Thyroid gland (tissue), 4 donors: ENCODE measurements at regions not wholly inside any gene's neighbourhood (a gene's known extent, or its start where the extent isn't known, plus 50 kb on each side); places are given as distances from the start of the nearest gene placed in this dataset.
"Not testable (repeated sequence)": the region's sequence is repeated elsewhere in the genome, so short reads cannot be mapped to it uniquely, and the experiment has no call there.

Source experiments
- DNase-seq, 2 donors: peaks; one replicate each; pipeline ENCODE4 v3.0.0-alpha.2; 2019
- H3K27ac ChIP-seq, 3 donors: fragments of 200-600 bp; sonication (generic); 1 replicate in 2 of 3; 2 replicates in 1 of 3; pipeline ENCODE4 v1.5.1; 2016 to 2019; ENCODE audit warnings: mild to moderate bottlenecking in 1 of 3, moderate library complexity in 1 of 3
- H3K27me3 ChIP-seq: fragments of 200-600 bp; sonication (generic); one replicate; pipeline ENCODE4 v1.5.1; 2019
- H3K36me3 ChIP-seq, 2 donors: fragments of 200-600 bp; sonication (generic); one replicate each; pipeline ENCODE4 v1.5.1; 2016 to 2019
- H3K4me1 ChIP-seq, 2 donors: fragments of 200-600 bp; sonication (generic); one replicate each; pipeline ENCODE4 v1.5.1; 2017 to 2019
- H3K4me3 ChIP-seq, 3 donors: fragments of 200-600 bp; sonication (generic); replicated peaks in 1 of 3; 1 replicate in 2 of 3; 2 replicates in 1 of 3; pipeline ENCODE4 v1.5.1; 2016; ENCODE audit warnings: mild to moderate bottlenecking in 1 of 3
- H3K9me3 ChIP-seq: fragments of 200-600 bp; sonication (generic); one replicate; pipeline ENCODE4 v1.5.1; 2017
- POLR2A ChIP-seq, 2 donors: fragments of 450-650 bp; IDR thresholded peaks; one replicate each; pipeline ENCODE4 v1.6.1; 2017; ENCODE audit warnings: antibody characterized with exemption in 2 of 2, mild to moderate bottlenecking in 2 of 2, moderate library complexity in 1 of 2
- WGBS, 2 donors: methylation state at CpG; one replicate each; pipeline ENCODE4 v1.1.5; 2017; 5-methylcytosine and 5-hydroxymethylcytosine counted together
- intact Hi-C: fragments of 100-400 bp; cut with DNase I; formaldehyde crosslinking; loops from one replicate; pipeline ENCODE4 v1.15.1; 2023
- TF ChIP-seq, protein P1 (sequence below), 6 experiments: fragments of 200-600 bp in 3 of 6; fragments of 450-650 bp in 3 of 6; sonication (generic) in 3 of 6; IDR thresholded peaks; one replicate each; pipeline ENCODE4 v1.5.1; 2016 to 2019; ENCODE audit warnings: antibody characterized with exemption in 6 of 6, mild to moderate bottlenecking in 2 of 6, inconsistent platforms in 1 of 6, moderate library complexity in 1 of 6

DNA sequence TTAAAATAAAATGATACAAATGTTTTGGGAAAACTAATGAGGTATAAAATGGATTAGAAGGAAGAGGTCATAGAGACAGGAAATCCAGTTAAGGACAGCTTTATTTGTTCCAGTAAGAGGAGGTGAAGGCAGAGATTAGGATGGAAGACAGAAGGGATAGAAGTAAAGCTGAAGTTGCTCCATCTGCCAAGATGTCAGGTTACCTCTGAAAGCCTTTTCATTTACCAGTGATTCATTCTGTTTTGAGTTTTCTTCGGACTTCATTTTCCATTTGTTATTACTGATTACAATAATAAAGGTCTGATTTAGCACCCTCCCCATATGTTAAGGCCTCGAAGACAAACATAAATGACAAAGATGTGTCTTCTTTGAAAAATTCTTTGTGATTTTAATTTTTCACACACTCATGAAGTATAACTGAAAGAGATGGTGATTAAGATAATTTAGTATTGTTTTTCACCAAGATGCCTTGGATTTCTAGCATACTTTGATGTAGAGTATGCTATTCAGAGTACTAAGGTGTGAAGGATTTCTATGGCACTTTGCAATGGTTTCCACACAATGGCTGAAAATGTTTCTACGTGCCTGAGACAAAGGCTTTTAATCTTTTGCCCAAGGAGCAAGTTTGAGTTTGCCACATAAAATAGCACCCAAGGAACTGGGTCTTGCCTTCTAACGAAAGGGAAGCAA, 75.4 kb upstream of the PLAAT1 start:
- H3K9me3 ChIP-seq = no peaks in the 10 kb centered on the region
- no peaks in the 10 kb centered on the region for H3K4me1 ChIP-seq
- intact Hi-C loops = no loop called here
- H3K27ac ChIP-seq = no peak overlapping the region
- no peak for TF ChIP-seq POLR2A (IDR thresholded peaks at IDR 0.05)
- TF ChIP-seq, protein P1, sequence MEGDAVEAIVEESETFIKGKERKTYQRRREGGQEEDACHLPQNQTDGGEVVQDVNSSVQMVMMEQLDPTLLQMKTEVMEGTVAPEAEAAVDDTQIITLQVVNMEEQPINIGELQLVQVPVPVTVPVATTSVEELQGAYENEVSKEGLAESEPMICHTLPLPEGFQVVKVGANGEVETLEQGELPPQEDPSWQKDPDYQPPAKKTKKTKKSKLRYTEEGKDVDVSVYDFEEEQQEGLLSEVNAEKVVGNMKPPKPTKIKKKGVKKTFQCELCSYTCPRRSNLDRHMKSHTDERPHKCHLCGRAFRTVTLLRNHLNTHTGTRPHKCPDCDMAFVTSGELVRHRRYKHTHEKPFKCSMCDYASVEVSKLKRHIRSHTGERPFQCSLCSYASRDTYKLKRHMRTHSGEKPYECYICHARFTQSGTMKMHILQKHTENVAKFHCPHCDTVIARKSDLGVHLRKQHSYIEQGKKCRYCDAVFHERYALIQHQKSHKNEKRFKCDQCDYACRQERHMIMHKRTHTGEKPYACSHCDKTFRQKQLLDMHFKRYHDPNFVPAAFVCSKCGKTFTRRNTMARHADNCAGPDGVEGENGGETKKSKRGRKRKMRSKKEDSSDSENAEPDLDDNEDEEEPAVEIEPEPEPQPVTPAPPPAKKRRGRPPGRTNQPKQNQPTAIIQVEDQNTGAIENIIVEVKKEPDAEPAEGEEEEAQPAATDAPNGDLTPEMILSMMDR (IDR thresholded peaks at IDR 0.05) = no peak
- WGBS, 2 donors = 78% methylated on average over 4 of the region's 4 CpGs; no CpG with 5 or more reads in 1 of the 2 donors
- no peaks in the 10 kb centered on the region for H3K27me3 ChIP-seq
- H3K36me3 ChIP-seq = no peaks in the 10 kb centered on the region
- H3K4me3 ChIP-seq = no peak overlapping the region
- no peak for DNase-seq

DNA sequence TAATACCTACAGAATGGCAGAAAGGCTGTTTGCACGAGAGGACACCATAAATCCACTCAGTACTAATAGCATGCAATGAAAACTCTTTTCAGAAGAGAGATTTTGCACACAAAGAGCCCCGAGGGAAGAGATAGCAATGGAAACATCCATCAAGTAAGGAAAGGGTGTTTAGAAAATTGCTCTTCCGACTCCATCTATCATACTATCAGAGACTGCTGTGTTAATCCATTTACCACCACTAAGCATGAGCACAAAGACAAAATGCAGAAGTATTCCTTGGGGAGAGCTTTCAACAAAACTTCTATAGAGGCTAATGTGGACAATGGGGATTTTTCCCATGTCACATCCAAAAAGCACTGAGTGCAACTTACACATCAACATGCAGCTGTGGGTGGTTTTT, 72.1 kb upstream of the PLAAT1 start:
- no peak for DNase-seq
- 45 to 56% methylated on average over 3 of the region's 3 CpGs for WGBS, 2 donors

DNA sequence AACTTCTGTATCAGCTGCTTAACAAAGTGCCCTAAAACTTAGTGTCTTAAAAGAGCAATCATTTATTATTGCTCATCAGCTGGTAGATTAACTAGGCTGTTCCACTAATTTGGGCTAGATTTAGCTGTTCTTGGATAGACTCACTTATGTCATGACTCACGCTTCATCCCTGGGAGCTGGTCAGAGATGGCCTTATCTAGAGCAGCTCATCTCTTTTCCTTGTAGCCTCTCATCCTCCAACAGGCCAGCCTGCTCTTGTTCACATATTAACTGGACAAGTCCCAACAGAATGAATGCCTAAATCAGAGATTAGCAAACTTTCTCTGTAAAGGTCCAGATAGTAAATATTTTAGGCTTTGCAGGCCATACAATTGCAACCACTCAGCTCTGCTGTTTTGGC, 66.9 kb upstream of the PLAAT1 start:
- DNase-seq = no peak
- 87 to 88% methylated on average over 1 of the region's 1 CpG for WGBS, 2 donors
- Histone ChIP-seq H3K4me3 (no peak overlapping the region), H3K9me3 (no peaks in the 10 kb centered on the region), H3K27ac (no peak overlapping the region), H3K36me3 (no peaks in the 10 kb centered on the region), H3K27me3 (no peaks in the 10 kb centered on the region), H3K4me1 (no peaks in the 10 kb centered on the region)
- TF ChIP-seq, protein P1 (IDR thresholded peaks at IDR 0.05) = no peak
- no peak for TF ChIP-seq POLR2A (IDR thresholded peaks at IDR 0.05)
- intact Hi-C loops = no loop called here

More for the DNA sequence above, 72.1 kb upstream of the PLAAT1 start:
- Histone ChIP-seq H3K4me3 (no peak overlapping the region), H3K9me3 (no peaks in the 10 kb centered on the region), H3K4me1 (no peaks in the 10 kb centered on the region), H3K27ac (no peak overlapping the region), H3K36me3 (no peaks in the 10 kb centered on the region), H3K27me3 (no peaks in the 10 kb centered on the region)
- TF ChIP-seq, protein P1 (IDR thresholded peaks at IDR 0.05) = no peak
- no peak for TF ChIP-seq POLR2A (IDR thresholded peaks at IDR 0.05)
- intact Hi-C loops = no loop called here

DNA sequence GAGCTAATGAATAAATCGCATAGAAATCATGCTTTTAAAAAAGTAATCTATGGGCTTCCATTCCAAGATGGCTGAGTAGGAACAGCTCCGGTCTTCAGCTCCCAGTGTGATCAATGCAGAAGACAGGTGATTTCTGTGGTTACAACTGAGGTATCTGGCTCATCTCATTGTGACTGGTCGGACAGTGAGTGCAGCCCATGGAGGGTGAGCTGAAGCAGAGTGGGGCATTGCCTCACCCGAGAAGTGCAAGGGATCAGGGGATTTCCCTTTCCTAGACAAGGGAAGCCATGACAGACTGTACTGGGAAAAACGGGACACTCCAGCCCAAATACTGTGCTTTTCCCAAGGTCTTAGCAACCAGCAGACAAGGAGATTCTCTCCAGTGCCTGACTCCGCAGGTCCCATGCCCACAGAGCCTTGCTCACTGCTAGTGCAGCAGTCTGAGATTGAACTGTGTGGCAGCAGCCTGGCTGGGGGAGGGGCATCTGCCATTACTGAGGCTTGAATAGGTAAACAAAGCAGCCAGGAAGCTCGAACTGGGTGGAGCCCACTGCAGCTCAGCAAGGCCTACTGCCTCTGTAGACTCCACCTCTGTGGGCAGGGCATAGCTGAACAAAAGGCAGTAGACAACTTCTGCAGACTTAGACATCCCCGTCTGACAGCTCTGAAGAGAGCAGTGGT, 61.5 kb upstream of the PLAAT1 start:
- H3K36me3 ChIP-seq, intact Hi-C loops, H3K27me3 ChIP-seq, H3K27ac ChIP-seq, H3K9me3 ChIP-seq, H3K4me3 ChIP-seq, H3K4me1 ChIP-seq, DNase-seq: not testable (repeated sequence)
- WGBS, 2 donors = 88 to 89% methylated on average over 8 of the region's 8 CpGs

DNA sequence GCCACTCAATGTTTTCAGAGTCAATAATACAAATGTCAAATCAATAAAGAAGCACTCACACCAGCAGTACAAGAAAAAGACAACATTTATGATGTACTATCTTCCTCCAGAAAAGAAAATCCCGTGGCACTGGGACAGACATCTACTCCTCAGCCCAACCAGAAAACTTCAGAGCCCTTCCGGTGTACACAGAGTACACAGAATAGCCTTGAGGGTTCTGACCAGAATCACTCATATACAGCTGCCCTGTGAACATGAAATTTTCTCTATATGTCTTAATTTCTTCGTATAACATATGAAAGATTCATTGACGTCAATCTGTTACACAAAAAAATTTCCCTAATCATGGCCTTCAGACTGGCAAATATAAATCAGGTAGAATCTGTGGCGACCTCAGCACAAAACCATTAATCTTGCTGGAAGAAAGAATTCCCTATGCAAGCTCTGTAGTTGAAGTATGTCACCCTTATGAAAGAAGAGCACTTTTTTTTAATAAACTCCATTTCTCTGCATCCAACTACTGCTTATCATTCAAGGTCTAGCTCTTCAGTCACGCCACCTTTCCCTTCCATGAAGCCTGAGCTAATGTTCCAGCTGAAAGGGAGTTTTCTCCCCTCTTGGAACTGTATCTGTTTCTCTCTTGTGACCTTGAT, 53.8 kb upstream of the PLAAT1 start:
- WGBS, 2 donors = 88 to 93% methylated on average over 6 of the region's 6 CpGs
- no peak overlapping the region for H3K4me3 ChIP-seq
- H3K9me3 ChIP-seq = no peaks in the 10 kb centered on the region
- no peaks in the 10 kb centered on the region for H3K27me3 ChIP-seq
- no peaks in the 10 kb centered on the region for H3K4me1 ChIP-seq
- intact Hi-C loops = no loop called here
- TF ChIP-seq, protein P1 (IDR thresholded peaks at IDR 0.05) = no peak
- no peak for TF ChIP-seq POLR2A (IDR thresholded peaks at IDR 0.05)
- DNase-seq = no peak
- H3K27ac ChIP-seq = no peak overlapping the region
- no peaks in the 10 kb centered on the region for H3K36me3 ChIP-seq
